GM23338 (cell line): ENCODE measurements at regions not wholly inside any gene's neighbourhood (a gene's known extent, or its start where the extent isn't known, plus 50 kb on each side); places are given as distances from the start of the nearest gene placed in this dataset.

Source experiments
- ATAC-seq: fragments of 200-7000 bp; cut with Tn5 transposase; 3 replicates; pipeline ENCODE4 v1.9.1; 2020
- DNase-seq: peaks from one replicate; pipeline ENCODE4 v3.0.0-alpha.2; 2015; ENCODE audit warnings: low spot score
- H2AFZ ChIP-seq: fragments of 200-600 bp; sonication (generic); 2 replicates; pipeline ENCODE4 v1.8.0; 2016; ENCODE audit warnings: antibody characterized with exemption, mild to moderate bottlenecking, moderate library complexity
- H3F3A ChIP-seq: fragments of 200-600 bp; sonication (generic); replicated peaks from 2 replicates; pipeline ENCODE4 v1.8.0; 2017; ENCODE audit warnings: antibody characterized with exemption, mixed run types, low read depth
- H3K27ac ChIP-seq: fragments of 200-600 bp; sonication (generic); 2 replicates; pipeline ENCODE4 v1.6.1; 2016; ENCODE audit warnings: low read depth
- H3K27me3 ChIP-seq: fragments of 200-600 bp; sonication (generic); 2 replicates; pipeline ENCODE4 v1.8.0; 2016; ENCODE audit warnings: mild to moderate bottlenecking, mixed run types, moderate library complexity; ENCODE audit not compliant: insufficient read depth
- H3K36me3 ChIP-seq: fragments of 200-600 bp; sonication (generic); 2 replicates; pipeline ENCODE4 v1.8.0; 2016; ENCODE audit warnings: mild to moderate bottlenecking; ENCODE audit not compliant: insufficient read depth
- H3K4me1 ChIP-seq: fragments of 200-600 bp; sonication (generic); 2 replicates; pipeline ENCODE4 v1.8.0; 2016; ENCODE audit warnings: mild to moderate bottlenecking, moderate library complexity; ENCODE audit not compliant: insufficient read depth
- H3K4me2 ChIP-seq: fragments of 200-600 bp; sonication (generic); 2 replicates; pipeline ENCODE4 v1.7.1; 2017; ENCODE audit warnings: mixed run types
- H3K4me3 ChIP-seq: fragments of 200-600 bp; sonication (generic); 2 replicates; pipeline ENCODE4 v1.6.1; 2016; ENCODE audit warnings: mixed run types
- H3K79me2 ChIP-seq: fragments of 200-600 bp; sonication (generic); replicated peaks from 2 replicates; pipeline ENCODE4 v1.8.0; 2017; ENCODE audit warnings: mild to moderate bottlenecking; ENCODE audit not compliant: insufficient read depth
- H3K9me2 ChIP-seq: fragments of 200-600 bp; sonication (generic); 2 replicates; pipeline ENCODE4 v1.8.0; 2017; ENCODE audit not compliant: insufficient read depth
- H4K20me1 ChIP-seq: fragments of 200-600 bp; sonication (generic); replicated peaks from 2 replicates; pipeline ENCODE4 v1.8.0; 2017; ENCODE audit warnings: mild to moderate bottlenecking; ENCODE audit not compliant: insufficient read depth
- H3K27ac Mint-ChIP-seq: 2 replicates; pipeline ENCODE4 v1.8.0; 2020; ENCODE audit warnings: inconsistent platforms, mild to moderate bottlenecking, moderate library complexity, mixed read lengths
- H3K27me3 Mint-ChIP-seq: 3 replicates; pipeline ENCODE4 v1.8.0; 2022; ENCODE audit warnings: low read depth, mild to moderate bottlenecking, moderate library complexity, mixed read lengths, inconsistent platforms; ENCODE audit not compliant: insufficient read depth, poor library complexity
- H3K36me3 Mint-ChIP-seq: 3 replicates; pipeline ENCODE4 v1.8.0; 2021; ENCODE audit warnings: low read depth, mild to moderate bottlenecking, inconsistent platforms, moderate library complexity, mixed read lengths
- H3K4me1 Mint-ChIP-seq: 3 replicates; pipeline ENCODE4 v1.8.0; 2020; ENCODE audit warnings: mild to moderate bottlenecking, inconsistent platforms, mixed read lengths
- H3K4me3 Mint-ChIP-seq: 3 replicates; pipeline ENCODE4 v1.8.0; 2021; ENCODE audit warnings: moderate library complexity, mild to moderate bottlenecking, inconsistent platforms, mixed read lengths
- H3K9me3 Mint-ChIP-seq: 3 replicates; pipeline ENCODE4 v1.8.0; 2020; ENCODE audit warnings: moderate library complexity, mild to moderate bottlenecking, inconsistent platforms, mixed read lengths
- NANOG ChIP-seq: IDR thresholded peaks from 2 replicates; pipeline ENCODE4 v1.6.1; 2016; ENCODE audit warnings: antibody characterized with exemption, borderline replicate concordance
- STAT1 ChIP-seq: IDR thresholded peaks from one replicate; pipeline ENCODE4 v1.6.1; 2016; ENCODE audit warnings: antibody characterized with exemption; ENCODE audit not compliant: unreplicated experiment
- ZNF331 ChIP-seq: fragments of 250-450 bp; sonication (Bioruptor Pico); IDR thresholded peaks from 2 replicates; pipeline ENCODE4 v1.5.0; 2020; ENCODE audit warnings: low read depth, mild to moderate bottlenecking, moderate library complexity
- ZNF462 ChIP-seq: fragments of 250-450 bp; sonication (Bioruptor Pico); IDR thresholded peaks from 2 replicates; pipeline ENCODE4 v1.5.0; 2020; ENCODE audit warnings: mild to moderate bottlenecking, moderate library complexity

GRCh38 chr14:56905282-56905681 lies 95.0 kb upstream of the OTX2 start:
- Mint-ChIP-seq H3K36me3 (0 out of 3 replicates have a peak, but pooled peaks cover 2% of the 10 kb centered on the region), H3K4me3 (peak overlapping the region; percentile 13), H3K4me1 (peaks cover 51% of the 10 kb centered on the region), H3K9me3 (peaks cover 3% of the 10 kb centered on the region; the same call in 2 of the 3 replicates), H3K27me3 (peaks cover 5% of the 10 kb centered on the region), H3K27ac (peak overlapping the region; percentile 60; the same call in 1 of the 2 replicates)
- peaks cover 33% of the 10 kb centered on the region for H3K4me1 ChIP-seq
- H3K27ac ChIP-seq = no peak overlapping the region
- H3F3A ChIP-seq = no peaks in the 10 kb centered on the region
- no peak overlapping the region for H2AFZ ChIP-seq
- H3K9me2 ChIP-seq = no peaks in the 10 kb centered on the region
- no peaks in the 10 kb centered on the region for H3K79me2 ChIP-seq
- no peak overlapping the region for H3K4me3 ChIP-seq
- peak overlapping the region; percentile 59; the same call in 1 of the 2 replicates for H3K4me2 ChIP-seq
- TF ChIP-seq ZNF462 = peak; percentile 71; the same call in 1 of the 2 replicates
- no peak for TF ChIP-seq STAT1
- ATAC-seq (peak; percentile 76), DNase-seq (peak; percentile 97)
- H3K27me3 ChIP-seq = peaks cover 8% of the 10 kb centered on the region
- H3K36me3 ChIP-seq = no peaks in the 10 kb centered on the region
- no peaks in the 10 kb centered on the region for H4K20me1 ChIP-seq

GRCh38 chr14:56903304-56903969 lies 93.2 kb upstream of the OTX2 start:
- Histone ChIP-seq H3K79me2 (no peaks in the 10 kb centered on the region), H3F3A (no peaks in the 10 kb centered on the region), H3K4me2 (peak overlapping the region; percentile 59), H3K9me2 (no peaks in the 10 kb centered on the region), H3K36me3 (no peaks in the 10 kb centered on the region), H2AFZ (no peak overlapping the region), H3K4me3 (peak overlapping the region; percentile 32), H3K4me1 (peaks cover 51% of the 10 kb centered on the region), H4K20me1 (no peaks in the 10 kb centered on the region), H3K27me3 (peaks cover 16% of the 10 kb centered on the region), H3K27ac (peak overlapping the region; percentile 20)
- 0 out of 3 replicates have a peak, but pooled peaks cover 2% of the 10 kb centered on the region for H3K36me3 Mint-ChIP-seq
- peaks cover 3% of the 10 kb centered on the region; the same call in 2 of the 3 replicates for H3K9me3 Mint-ChIP-seq
- H3K27ac Mint-ChIP-seq = peak overlapping the region; percentile 54
- H3K4me3 Mint-ChIP-seq = peak overlapping the region; percentile 58
- ATAC-seq (peak; percentile 12; the same call in 2 of the 3 replicates), DNase-seq (peak; percentile 62)
- peaks cover 70% of the 10 kb centered on the region for H3K4me1 Mint-ChIP-seq
- peak; percentile 96 for TF ChIP-seq NANOG
- TF ChIP-seq ZNF331 = no peak
- peaks cover 5% of the 10 kb centered on the region for H3K27me3 Mint-ChIP-seq
